ENCODE measurements at regions not wholly inside any gene's neighbourhood (a gene's known extent, or its start where the extent isn't known, plus 50 kb on each side); places are given as distances from the start of the nearest gene placed in this dataset.
"Not testable (repeated sequence)": the region's sequence is repeated elsewhere in the genome, so short reads cannot be mapped to it uniquely, and the experiment has no call there.

DNA sequence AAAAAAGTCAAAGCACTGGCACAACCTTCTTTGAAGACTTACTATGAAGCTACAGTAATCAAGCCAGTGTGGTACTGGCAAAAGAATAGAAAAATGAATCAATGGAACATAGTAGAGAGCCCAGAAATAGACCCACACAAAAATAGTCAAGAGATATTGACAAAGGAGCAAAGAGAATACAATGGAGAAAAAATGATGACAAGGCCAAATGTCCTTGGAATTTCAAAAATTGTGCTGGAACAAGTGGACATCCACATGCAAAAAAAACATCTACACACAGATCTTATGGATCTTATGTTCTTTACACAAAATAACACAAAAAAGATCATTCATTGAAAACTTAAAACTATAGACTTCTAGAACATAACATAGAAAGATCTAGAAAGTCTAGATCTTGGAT lies 1379.7 kb upstream of the SEL1L start:
- no peak for DNase-seq (ENCODE audit: low read depth)

DNA sequence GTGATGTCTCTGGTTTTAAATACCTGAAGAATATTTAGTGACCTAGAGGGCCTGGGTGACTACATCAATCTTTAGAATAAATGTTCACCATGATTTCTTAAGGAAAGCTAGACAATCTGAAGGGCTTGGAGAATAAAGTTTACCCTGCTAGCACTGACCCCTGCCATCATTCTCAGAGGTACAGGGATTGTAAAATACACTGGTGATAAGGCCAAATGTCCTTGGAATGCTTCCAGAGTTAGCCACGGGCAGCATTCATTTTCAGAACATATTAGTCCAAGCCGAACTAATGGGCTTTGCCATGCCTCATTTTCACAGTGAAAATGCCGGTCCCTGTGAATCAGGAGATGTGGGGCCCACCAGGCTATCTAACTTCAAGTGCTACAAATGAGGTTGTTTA lies 1381.7 kb upstream of the SEL1L start:
- no peak for DNase-seq (ENCODE audit: low read depth)

DNA sequence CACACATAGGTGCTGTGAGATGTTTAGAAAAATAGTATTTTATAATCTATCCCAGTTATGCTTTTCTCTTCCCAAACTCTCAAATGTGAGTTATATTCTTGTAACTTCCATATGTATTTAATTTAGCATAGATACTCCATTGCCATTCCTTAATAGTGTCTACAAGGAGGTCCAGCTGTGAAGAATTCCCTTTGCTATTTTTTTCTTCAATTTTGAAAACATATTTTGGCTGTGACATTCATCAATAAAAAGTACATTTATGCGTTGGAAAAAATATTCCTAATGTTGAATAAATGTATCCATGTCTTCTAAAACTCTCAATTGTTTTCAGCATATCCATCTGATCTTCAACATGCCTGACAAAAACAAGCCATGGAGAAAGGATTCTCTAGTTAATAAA lies 1402.0 kb upstream of the SEL1L start:
- DNase-seq (ENCODE audit: low read depth) = no peak

DNA sequence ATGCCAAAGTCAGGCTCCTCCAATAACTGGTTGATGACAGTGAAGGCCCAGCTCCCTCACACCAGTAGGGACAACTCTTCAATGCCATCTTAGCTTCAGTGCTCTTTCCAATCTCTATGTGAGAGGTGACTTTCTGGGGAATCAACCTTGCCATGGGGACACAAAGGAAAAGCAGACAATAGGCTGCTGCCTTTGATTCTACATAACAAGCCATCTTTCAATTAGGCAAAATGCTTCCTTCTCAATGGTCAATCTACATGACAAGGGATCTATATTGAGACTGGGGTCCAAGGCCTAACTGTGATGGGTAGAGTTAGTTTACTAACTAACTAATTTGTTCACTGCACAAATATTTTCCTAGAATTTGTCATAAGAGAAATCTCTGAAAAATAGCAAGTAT lies 1417.5 kb upstream of the SEL1L start:
- no peak for DNase-seq (ENCODE audit: low read depth)

DNA sequence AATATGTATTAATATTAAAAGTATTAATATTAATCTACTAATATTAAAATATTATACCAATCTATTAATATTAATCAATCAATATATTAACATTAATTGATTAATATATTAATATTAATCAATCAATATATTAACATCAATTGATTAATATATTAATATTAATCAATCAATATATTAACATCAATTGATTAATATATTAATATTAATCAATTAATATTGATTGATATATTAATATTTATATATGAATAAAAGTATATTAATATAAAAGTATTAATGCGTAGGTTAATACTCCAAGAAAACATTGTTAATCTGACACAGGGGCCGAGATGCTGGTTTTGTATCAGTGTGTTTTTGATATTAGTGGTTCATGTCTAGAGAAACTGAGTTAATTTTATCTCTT lies 1430.1 kb upstream of the SEL1L start:
- DNase-seq (ENCODE audit: low read depth) = no peak

DNA sequence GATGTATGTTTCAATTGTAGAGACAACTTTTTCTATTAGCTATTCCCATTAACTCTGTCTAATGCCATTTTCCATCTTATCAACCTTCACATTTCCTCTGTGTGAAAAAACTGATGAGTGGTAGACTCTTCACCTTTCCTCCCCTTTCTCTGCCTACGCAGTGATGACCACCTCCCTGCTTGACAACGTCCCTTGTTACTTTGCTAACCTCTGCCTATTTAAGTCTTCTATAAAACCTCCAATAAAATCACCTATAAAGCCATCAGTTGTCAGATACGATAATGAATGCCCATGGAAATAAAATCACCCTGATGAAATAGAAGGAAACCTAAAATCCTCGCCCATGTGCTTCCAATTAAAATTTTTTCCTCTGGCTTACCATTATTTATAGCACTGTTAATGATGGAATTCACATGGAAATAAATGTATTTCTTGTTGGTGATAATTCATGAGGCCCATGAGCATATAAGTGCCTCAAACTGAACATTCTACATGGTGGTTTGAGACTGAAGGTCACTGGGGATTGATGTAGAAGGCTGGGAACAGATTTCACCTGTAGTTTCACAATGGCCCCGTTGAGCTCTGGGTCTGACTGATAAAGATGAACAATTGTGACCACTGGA lies 1454.0 kb upstream of the SEL1L start:
- no peak for DNase-seq (ENCODE audit: low read depth)

DNA sequence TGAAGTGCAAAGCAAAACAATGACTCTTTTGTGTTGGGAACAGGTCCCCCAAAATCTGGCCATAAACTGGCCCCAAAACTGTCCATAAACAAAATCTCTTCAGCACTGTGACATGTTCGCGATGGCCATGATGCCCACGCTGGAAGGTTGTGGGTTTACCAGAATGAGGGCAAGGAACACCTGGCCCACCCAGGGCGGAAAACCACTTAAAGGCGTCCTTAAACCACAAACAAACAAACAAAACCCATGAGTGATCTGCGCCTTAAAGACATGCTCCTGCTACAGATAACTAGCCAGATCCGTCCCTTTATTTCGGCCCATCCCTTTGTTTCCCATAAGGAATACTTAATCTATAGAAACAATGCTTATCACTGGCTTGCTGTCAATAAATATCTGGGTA lies 1460.9 kb upstream of the SEL1L start:
- DNase-seq (ENCODE audit: low read depth) = not testable (repeated sequence)

DNA sequence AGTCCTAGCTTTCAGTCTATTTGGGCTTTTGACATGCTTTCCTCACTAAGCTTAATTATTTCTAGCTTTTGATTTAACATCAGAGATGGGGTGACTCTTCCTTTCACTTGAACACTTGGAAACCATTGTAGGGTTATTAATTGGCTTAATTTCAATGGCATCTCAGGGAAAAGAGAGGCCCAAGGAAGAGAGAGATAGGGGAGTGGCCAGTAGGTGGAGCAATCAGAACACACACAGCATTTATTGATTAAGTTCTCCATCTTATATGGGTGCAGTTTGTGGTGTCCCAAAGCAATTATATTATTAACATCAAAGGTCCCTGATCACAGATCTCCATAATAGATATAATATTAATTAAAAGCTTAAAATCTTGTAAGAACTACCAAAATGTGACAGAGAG lies 1466.1 kb upstream of the SEL1L start:
- no peak for DNase-seq (ENCODE audit: low read depth)

DNA sequence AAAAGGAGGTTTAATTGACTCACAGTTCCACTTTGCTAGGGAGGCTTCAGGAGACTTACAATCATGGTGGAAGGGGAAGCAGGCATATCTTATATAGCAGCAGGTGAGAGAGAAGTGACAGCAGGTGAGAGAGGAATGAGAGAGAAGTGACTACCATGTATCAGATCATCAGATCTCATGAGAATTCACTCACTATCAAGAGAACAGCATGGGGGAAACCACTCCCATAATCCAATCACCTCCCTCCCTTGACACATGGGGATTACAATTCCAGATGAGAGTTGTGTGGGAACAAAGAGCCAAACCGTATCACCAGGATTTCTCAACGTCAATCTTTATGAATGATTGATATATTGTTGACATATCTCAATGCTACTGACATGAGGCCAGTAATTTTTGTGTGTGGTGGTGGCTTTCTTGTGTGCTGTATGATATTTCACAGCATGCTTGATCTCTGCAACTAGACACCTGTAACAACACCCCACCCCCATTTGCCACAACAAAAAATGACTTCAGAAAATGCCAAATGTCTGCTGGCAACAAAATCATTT lies 1470.9 kb upstream of the SEL1L start:
- no peak for DNase-seq (ENCODE audit: low read depth)

DNA sequence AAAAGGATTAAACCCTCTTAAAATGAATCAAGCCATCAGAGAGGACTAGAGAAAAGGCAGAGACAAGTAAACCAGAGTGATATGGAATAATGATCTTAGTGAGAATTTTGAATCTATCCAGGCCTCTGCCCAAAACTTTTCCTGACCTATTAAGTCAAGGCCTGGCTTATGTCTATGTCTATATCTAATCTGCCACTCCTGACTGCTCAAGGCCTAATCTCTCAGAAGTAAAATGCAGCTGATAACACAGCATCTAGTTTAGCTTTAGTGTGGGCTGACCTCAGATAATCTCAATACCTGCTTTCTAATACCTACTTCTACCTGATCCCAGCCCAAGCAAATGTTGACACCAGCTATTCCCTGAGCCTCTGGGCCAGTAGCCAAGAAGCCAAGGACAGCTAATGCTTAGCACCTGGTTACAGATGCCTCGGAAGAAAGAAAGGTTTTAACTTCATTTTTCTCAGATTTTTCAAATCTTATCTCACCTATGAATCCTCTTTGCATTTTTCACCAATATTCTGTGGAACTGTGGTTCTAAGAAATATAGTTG lies 1472.5 kb upstream of the SEL1L start:
- no peak for DNase-seq (ENCODE audit: low read depth)

DNA sequence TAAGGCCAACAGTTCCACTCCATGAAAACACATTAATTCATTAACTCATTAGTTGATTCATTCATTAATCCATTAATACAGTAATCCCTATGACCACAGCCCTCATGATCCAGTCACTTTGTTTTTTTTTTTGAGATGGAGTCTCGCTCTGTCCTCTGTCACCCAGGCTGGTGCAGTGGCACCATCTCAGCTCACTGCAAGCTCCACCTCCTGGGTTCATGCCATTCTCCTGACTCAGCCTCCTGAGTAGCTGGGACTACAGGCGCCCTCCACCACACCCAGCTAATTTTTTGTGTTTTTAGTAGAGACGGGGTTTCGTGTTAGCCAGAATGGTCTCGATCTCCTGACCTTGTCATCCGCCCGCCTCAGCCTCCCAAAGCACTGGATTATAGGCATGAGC lies 1473.4 kb upstream of the SEL1L start:
- DNase-seq (ENCODE audit: low read depth) = not testable (repeated sequence)

DNA sequence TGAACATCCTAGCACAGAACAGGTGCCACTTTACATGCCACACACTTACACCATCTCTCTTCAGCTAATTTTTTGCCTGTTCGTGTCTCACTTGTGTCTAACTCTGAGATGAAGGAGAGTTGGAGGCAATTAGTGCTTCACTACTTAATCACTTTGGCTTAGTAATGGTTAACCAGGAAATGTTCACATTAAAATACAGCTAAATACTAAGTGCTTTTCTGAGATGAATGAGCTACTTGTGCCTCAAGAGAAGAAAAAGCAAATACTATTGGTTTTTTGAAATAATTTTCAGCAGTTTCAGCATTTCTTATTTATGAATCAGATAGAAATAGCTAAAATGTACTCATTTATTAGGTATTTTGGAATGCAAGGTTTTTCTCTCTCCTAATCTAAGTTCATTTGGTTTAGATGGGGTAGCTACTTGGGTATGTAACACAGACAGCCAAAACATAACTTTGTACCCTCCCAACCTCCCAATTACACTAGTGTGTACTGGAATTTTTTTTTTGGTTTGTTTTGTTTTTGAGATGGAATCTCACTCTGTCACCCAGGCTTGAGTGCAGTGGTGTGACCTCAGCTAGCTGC lies 1474.1 kb upstream of the SEL1L start:
- no peak for DNase-seq (ENCODE audit: low read depth)

DNA sequence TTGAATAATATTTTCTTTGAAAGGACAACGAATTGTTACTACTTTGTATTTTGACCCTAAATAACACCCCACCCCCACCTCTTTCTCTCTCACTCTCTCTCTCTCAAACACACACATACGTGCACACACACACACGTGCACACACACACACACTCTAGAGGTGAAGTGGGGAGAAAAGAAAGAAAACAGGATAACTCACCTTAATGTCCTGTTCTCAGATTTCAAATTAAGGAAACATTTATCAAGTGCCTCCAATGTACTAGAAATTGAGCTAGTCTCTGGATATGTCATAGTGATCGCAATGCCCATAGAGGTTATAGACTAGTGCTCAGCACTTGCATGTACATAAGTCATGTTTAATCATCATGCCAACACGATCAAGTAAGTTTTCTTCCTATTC lies 1483.6 kb upstream of the SEL1L start:
- DNase-seq (ENCODE audit: low read depth) = no peak

DNA sequence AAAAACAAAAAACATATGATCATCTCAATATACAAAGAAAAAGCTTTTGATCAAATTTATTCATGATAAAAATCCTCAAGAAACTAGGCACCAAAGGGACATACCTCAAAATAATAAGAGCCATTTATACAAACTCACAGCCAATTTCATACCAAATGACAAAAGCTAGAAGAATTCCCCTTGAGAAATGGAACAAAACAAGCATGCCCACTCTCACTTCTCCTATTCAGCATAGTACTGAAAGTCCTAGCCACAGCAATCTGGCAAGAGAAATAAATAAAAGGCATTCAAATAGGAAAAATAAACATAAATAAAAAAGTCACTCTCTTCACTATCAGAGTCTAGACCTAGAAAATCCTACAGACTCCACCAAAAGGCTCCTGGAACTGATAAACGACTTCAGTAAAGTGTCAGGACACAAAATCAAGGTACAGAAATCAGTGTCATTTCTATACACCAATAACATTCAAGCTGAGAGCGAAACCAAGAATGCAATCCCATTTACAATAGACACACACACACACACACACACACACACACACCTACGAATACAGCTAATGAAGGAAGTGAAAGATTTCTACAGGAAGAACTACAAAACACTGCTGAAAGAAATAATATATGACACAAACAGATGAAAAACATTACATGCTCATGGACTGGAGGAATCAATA lies 1486.2 kb upstream of the SEL1L start:
- DNase-seq (ENCODE audit: low read depth) = no peak

DNA sequence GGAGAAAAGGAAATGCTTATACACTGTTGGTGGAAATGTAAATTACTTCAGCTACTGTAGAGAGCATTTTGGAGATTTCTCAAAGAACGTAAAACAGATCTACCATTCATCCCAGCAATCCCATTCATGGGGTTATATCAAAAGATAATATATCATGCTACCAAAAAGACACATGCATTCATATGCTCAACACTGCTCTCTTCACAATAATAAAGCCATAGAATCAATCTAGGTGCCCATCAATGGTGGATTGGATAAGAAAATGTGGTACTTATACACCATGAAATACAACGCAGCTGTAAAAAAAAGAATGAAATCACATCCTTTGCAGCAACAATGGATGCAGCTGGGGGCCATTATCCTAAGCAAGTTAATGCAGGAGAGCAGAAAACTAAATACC lies 1487.7 kb upstream of the SEL1L start:
- no peak for DNase-seq (ENCODE audit: low read depth)

DNA sequence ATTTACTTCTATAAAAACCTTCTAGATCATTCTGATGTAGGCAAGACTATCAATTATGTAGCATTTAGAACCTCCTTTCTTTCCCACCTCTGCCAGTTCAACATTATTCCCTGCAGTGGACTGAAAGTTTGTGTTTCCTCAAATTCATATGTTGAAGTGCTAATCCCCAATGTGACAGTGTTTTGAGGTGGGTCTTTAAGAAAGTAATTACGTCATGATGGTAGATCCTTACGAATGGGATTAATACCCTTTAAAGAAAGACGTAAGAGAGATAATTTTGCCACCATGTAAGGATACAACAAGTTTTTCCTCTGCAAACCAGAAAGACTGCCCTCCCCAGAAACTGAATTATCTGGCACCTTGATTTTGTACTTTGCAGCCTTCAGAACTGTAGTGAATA lies 1489.7 kb upstream of the SEL1L start:
- no peak for DNase-seq (ENCODE audit: low read depth)

DNA sequence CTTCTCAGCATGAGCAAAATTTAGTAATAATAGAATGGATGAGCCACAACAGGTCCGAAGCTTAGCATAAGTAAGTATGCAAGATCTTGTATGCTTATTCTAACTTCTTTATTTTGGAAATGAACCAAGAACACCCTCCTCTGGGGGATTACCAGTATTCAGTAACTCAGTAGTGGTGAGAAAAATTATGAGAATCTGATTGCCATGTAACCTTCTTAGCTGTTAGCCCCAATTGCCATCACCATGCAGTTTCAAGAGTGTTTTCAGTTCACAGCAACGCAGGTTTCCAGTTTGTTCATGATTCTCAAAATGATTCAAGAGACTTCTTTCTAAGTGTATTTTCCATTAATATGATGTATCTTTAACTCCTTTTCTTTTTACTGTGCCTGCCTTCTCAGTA lies 1507.6 kb upstream of the SEL1L start:
- no peak for DNase-seq (ENCODE audit: low read depth)

DNA sequence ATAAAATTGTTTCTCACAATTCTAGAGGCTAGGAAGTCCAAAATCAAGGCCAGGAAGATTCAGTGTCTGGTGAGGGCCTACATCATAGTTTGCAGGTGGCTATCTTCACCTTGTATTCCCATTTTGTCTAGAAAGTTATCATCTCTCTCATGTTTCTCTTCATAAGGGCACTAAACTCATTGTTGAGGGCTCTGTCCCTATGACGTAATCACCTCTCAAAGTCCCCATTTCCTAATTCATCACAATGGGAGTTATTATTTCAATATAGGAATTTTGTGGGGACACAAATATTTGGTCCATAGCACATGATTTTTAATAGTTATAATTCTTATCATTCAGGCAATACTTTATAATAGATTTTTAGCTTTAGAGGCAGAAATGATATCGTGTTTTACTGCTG lies 1509.2 kb upstream of the SEL1L start:
- DNase-seq (ENCODE audit: low read depth) = no peak

DNA sequence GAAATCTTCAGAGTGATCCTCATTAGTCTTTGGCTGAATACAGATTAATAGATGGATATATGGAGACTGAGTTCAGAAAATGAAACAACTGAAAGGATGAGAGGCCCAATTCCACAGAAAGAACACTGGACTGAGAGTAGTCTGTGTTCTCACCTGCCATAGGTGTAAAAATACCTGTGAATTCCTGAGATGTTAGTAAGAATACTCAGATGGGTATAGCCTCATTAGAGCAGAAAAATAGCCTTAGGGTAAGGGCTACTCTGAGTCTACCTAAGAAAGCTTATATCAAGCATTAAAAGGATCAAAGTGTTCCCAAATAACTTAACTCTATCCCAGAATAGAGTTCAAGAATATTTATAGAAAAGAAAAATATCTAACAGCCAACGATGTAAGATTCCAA lies 1510.3 kb upstream of the SEL1L start:
- DNase-seq (ENCODE audit: low read depth) = no peak

DNA sequence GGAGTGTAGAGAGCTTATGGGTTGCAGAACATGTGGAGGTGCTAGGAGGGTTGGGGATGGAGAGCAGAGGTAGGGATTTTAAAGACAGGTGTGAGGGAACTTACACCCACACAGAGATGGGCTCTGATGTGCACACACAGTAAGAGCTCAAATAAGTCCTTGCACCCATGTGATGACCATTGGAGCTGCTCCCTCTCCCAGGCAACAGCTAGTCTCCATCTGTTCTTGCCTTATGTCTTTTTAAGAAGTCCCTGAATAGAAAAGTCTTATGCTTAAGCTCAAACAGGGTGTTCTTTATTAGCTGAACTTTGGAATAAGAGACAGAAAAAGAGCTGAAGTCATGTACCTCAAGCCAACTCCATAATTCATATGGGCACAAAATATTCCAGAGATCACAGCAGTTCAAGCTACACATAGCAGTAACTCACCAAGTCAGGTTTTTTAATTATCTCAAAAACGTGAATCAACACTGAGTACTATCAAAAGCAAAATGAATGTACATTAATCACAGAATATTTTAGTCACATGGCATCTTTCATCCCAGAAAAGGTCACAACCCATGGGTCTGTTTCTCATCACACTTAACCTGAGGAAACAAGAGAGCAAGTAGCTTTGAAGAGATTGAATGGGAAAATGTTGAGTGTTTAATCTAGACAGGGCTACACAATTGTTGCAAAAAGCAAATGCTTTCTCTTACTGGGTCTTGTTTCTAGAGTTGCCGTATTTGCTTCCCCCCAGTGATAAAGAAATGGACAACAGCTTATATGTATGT lies 1513.6 kb upstream of the SEL1L start:
- no peak for DNase-seq (ENCODE audit: low read depth)

DNA sequence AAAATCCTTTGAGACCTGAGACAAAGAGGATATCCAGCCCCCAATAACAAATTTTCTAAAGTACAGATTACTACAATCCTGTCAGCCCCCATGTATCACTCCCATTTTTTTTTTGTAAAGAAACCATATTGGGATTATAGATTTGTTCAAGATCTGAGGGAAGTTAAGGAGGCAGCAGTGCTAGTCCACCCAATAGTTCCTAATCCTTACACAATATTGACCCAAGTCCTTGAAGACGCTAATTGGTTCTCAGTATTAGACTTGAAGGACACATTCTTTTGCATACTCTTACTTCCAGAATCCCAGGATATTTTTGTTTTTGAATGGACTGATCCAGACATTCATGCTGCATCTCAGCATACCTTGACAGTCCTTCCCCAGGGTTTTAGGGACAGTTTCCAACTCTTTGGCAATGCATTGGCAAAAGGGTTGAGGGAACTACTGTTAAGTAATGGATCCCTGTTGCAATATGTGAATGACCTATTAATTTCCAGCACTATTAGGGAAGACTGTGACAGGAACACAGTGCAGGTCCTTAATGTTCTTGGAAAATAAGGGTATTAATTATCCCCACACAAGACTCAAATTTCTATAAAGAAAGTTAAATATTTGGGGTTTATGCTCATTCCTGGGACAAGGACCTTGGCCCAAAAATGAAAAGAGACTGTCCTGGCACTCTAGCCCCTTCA lies 1519.5 kb upstream of the SEL1L start:
- DNase-seq (ENCODE audit: low read depth) = no peak

DNA sequence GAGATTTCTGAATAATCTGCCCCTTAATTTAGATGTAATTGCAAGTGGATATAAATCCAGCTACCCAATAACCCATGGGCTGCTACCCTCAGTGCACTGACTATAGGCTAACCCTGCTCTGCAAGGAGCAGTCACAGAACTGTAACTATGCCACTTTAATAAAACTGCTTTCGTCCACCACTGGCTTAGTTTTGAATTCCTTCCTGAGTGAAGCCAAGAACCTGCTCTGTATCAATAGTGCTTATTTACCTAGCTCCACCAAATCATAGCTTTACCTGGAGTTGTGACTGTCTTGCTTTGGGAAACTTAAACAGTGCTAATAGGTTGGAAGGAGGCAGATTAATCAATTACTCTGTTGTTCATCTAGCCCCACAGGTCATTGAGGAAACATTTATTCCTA lies 1524.4 kb upstream of the SEL1L start:
- DNase-seq (ENCODE audit: low read depth) = no peak

Measured in M059J (cell line).